Adipocyte (in vitro differentiated cells): ENCODE measurements at regions not wholly inside any gene's neighbourhood (a gene's known extent, or its start where the extent isn't known, plus 50 kb on each side); places are given as distances from the start of the nearest gene placed in this dataset.

ENCODE experiments used
- DNase-seq: peaks from one replicate; pipeline ENCODE4 v3.0.0-alpha.2; 2015; ENCODE audit warnings: low read depth
- H3K27me3 ChIP-seq: replicated peaks from 2 replicates; pipeline ENCODE4 v1.7.0; 2013; ENCODE audit warnings: mild to moderate bottlenecking, low read length, moderate library complexity; ENCODE audit not compliant: control insufficient read depth, insufficient read depth
- H3K36me3 ChIP-seq: 2 replicates; pipeline ENCODE4 v1.7.0; 2013; ENCODE audit warnings: low read length, mild to moderate bottlenecking, moderate library complexity; ENCODE audit not compliant: control insufficient read depth, insufficient read depth, severe bottlenecking
- H3K4me1 ChIP-seq: 2 replicates; pipeline ENCODE4 v1.7.0; 2013; ENCODE audit warnings: mild to moderate bottlenecking, low read length, moderate library complexity; ENCODE audit not compliant: control insufficient read depth, insufficient read depth
- H3K4me3 ChIP-seq: 2 replicates; pipeline ENCODE4 v1.7.0; 2013; ENCODE audit warnings: mild to moderate bottlenecking, low read length, moderate library complexity
- H3K9ac ChIP-seq: 2 replicates; pipeline ENCODE4 v1.7.0; 2013; ENCODE audit warnings: mild to moderate bottlenecking, low read length, moderate library complexity
- H3K9me3 ChIP-seq: 2 replicates; pipeline ENCODE4 v1.7.0; 2013; ENCODE audit warnings: mild to moderate bottlenecking, low read length, moderate library complexity; ENCODE audit not compliant: control insufficient read depth

DNA sequence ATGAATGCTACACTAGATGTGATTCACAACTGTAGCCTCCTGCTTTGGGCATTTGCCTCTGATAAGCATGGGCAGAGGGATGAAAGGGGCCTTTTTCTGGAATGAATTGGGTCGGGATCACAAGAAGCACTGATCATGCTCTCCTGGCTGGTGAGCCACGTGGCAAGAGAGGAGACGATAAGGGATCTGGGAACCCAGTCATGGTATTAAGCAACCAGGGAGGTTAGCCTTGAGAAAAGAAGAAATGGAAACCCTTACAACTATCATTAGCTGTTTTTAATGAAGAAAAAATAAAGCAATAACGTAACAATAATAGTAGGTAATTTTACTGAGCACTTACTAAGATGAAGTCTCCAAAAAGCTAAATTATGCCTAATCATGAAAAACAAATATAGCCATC is 50.0 kb upstream of the RAI14 start:
- H3K9ac ChIP-seq, result no peak overlapping the region
- no peak for DNase-seq
- no peaks in the 10 kb centered on the region for H3K36me3 ChIP-seq
- H3K27me3 ChIP-seq, result no peaks in the 10 kb centered on the region
- H3K4me1 ChIP-seq, result peaks cover 17% of the 10 kb centered on the region
- H3K9me3 ChIP-seq, result no peaks in the 10 kb centered on the region
- H3K4me3 ChIP-seq, result no peak overlapping the region
